ENCODE measurements at regions not wholly inside any gene's neighbourhood (a gene's known extent, or its start where the extent isn't known, plus 50 kb on each side); places are given as distances from the start of the nearest gene placed in this dataset.

GRCh38 chr17:31686495-31686894 lies 172.5 kb downstream of the COPRS start:
- Histone ChIP-seq H3K79me2 (ENCODE audit: control insufficient read depth, insufficient read depth, low read length) (no peaks in the 10 kb centered on the region), H3K27ac (ENCODE audit: low read length in 2 of 2) (no peak overlapping the region), H3K9ac (ENCODE audit: low read length) (no peak overlapping the region), H3K9me3 (ENCODE audit: control extremely low read depth in 1 of 3, control insufficient read depth in 2 of 3, insufficient read depth in 1 of 3, low read length in 2 of 3) (no peaks in the 10 kb centered on the region), H3K36me3 (replicated peaks in 1 of 2; ENCODE audit: control extremely low read depth in 1 of 2, control insufficient read depth in 1 of 2, extremely low read depth in 1 of 2, insufficient read depth in 2 of 2, low read length in 1 of 2) (no peaks in the 10 kb centered on the region), H3K27me3 (replicated peaks in 1 of 4; ENCODE audit: control extremely low read depth in 1 of 4, control insufficient read depth in 3 of 4, insufficient read depth in 4 of 4, low read length in 3 of 4) (peaks cover 0 to 3% (median 1%) of the 10 kb centered on the region in 4 experiments), H3K4me2 (replicated peaks; ENCODE audit: low read depth, low read length, poor library complexity, severe bottlenecking) (no peak overlapping the region), H3K4me1 (ENCODE audit: control insufficient read depth in 2 of 2, insufficient read depth in 2 of 2, low read length in 2 of 2) (no peaks in the 10 kb centered on the region), H2AFZ (ENCODE audit: insufficient read depth, low read depth, low read length, poor library complexity, severe bottlenecking) (no peak overlapping the region), H4K20me1 (ENCODE audit: control insufficient read depth, insufficient read depth, low read length, poor library complexity, severe bottlenecking) (no peaks in the 10 kb centered on the region), H3K4me3 (ENCODE audit: control extremely low read depth in 1 of 5, extremely low read depth in 1 of 5, insufficient read depth in 1 of 5, low read depth in 2 of 5, low read length in 4 of 5) (no peak overlapping the region)
- Mint-ChIP-seq H3K4me3 (no peak overlapping the region), H3K4me1 (no peaks in the 10 kb centered on the region), H3K27me3 (peaks cover 9% of the 10 kb centered on the region), H3K9me3 (ENCODE audit: insufficient read depth) (no peaks in the 10 kb centered on the region), H3K27ac (no peak overlapping the region)
- CTCF ChIA-PET = no interaction called here
- 79% methylated on average over 5 of the region's 5 CpGs for WGBS (ENCODE audit: insufficient coverage)
- intact Hi-C loops (cut with micrococcal nuclease) = loop anchor here (10.0 kb wide), 1 partner anchor 62 kb away; no protein-coding TSS in a partner anchor
- no peak for ATAC-seq (ENCODE audit: low read depth)
- DNase-seq = no peak
- TF ChIP-seq EZH2 (IDR thresholded peaks at IDR 0.05; ENCODE audit: borderline replicate concordance, insufficient read depth, low read depth, low read length, poor library complexity, severe bottlenecking) = no peak
- TF ChIP-seq, protein P1, sequence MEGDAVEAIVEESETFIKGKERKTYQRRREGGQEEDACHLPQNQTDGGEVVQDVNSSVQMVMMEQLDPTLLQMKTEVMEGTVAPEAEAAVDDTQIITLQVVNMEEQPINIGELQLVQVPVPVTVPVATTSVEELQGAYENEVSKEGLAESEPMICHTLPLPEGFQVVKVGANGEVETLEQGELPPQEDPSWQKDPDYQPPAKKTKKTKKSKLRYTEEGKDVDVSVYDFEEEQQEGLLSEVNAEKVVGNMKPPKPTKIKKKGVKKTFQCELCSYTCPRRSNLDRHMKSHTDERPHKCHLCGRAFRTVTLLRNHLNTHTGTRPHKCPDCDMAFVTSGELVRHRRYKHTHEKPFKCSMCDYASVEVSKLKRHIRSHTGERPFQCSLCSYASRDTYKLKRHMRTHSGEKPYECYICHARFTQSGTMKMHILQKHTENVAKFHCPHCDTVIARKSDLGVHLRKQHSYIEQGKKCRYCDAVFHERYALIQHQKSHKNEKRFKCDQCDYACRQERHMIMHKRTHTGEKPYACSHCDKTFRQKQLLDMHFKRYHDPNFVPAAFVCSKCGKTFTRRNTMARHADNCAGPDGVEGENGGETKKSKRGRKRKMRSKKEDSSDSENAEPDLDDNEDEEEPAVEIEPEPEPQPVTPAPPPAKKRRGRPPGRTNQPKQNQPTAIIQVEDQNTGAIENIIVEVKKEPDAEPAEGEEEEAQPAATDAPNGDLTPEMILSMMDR (IDR thresholded peaks at IDR 0.05) = no peak
- POLR2A ChIA-PET = no interaction called here

GRCh38 chr17:31684901-31685300 lies 174.1 kb downstream of the COPRS start:
- ATAC-seq (ENCODE audit: low read depth) (no peak), DNase-seq (no peak)
- POLR2A ChIA-PET = no interaction called here
- no peak overlapping the region for H3K9ac ChIP-seq (ENCODE audit: low read length)
- no peak overlapping the region for H2AFZ ChIP-seq (ENCODE audit: insufficient read depth, low read depth, low read length, poor library complexity, severe bottlenecking)
- no peak overlapping the region for H3K4me2 ChIP-seq (replicated peaks; ENCODE audit: low read depth, low read length, poor library complexity, severe bottlenecking)
- Mint-ChIP-seq H3K4me1 (no peaks in the 10 kb centered on the region), H3K27me3 (peaks cover 15% of the 10 kb centered on the region), H3K27ac (no peak overlapping the region), H3K4me3 (no peak overlapping the region), H3K9me3 (ENCODE audit: insufficient read depth) (no peaks in the 10 kb centered on the region)
- CTCF ChIA-PET = no interaction called here
- no peaks in the 10 kb centered on the region for H3K79me2 ChIP-seq (ENCODE audit: control insufficient read depth, insufficient read depth, low read length)
- no peaks in the 10 kb centered on the region for H3K4me1 ChIP-seq (ENCODE audit: control insufficient read depth in 2 of 2, insufficient read depth in 2 of 2, low read length in 2 of 2)
- no peaks in the 10 kb centered on the region for H3K9me3 ChIP-seq (ENCODE audit: control extremely low read depth in 1 of 3, control insufficient read depth in 2 of 3, insufficient read depth in 1 of 3, low read length in 2 of 3)
- H3K27ac ChIP-seq (ENCODE audit: low read length in 2 of 2) = no peak overlapping the region
- no peak overlapping the region for H3K4me3 ChIP-seq (ENCODE audit: control extremely low read depth in 1 of 5, extremely low read depth in 1 of 5, insufficient read depth in 1 of 5, low read depth in 2 of 5, low read length in 4 of 5)
- intact Hi-C loops (cut with micrococcal nuclease) = loop anchor here (10.0 kb wide), 1 partner anchor 60 kb away; no protein-coding TSS in a partner anchor
- 43% methylated on average over 1 of the region's 1 CpG for WGBS (ENCODE audit: insufficient coverage)
- peaks cover 0 to 9% (median 3%) of the 10 kb centered on the region in 4 experiments for H3K27me3 ChIP-seq (replicated peaks in 1 of 4; ENCODE audit: control extremely low read depth in 1 of 4, control insufficient read depth in 3 of 4, insufficient read depth in 4 of 4, low read length in 3 of 4)
- TF ChIP-seq, protein P1 (IDR thresholded peaks at IDR 0.05) = no peak
- TF ChIP-seq EZH2 (IDR thresholded peaks at IDR 0.05; ENCODE audit: borderline replicate concordance, insufficient read depth, low read depth, low read length, poor library complexity, severe bottlenecking) = no peak
- H3K36me3 ChIP-seq (replicated peaks in 1 of 2; ENCODE audit: control extremely low read depth in 1 of 2, control insufficient read depth in 1 of 2, extremely low read depth in 1 of 2, insufficient read depth in 2 of 2, low read length in 1 of 2) = no peaks in the 10 kb centered on the region
- no peaks in the 10 kb centered on the region for H4K20me1 ChIP-seq (ENCODE audit: control insufficient read depth, insufficient read depth, low read length, poor library complexity, severe bottlenecking)
